ENCODE measurements at regions not wholly inside any gene's neighbourhood (a gene's known extent, or its start where the extent isn't known, plus 50 kb on each side); places are given as distances from the start of the nearest gene placed in this dataset.

DNA sequence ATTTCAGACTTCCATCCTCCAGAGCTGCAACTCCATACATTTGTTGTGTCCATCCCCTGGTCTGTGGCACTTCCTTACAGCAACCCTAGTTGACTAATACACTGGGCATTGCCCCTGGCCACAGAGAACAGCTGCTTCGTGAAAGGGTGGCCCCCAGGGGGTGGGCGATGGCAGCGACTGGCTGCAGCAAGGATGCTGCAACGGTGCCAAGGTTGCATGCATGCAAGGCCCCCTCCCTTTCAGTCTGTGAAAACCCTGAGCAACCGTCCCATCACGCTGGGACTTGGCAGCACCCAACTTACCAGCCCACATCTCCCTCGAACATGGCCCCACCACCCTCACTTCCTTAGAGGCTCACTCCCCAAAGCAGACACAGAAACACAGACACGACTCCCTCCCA is 162.5 kb downstream of the MED10 start (continued):
- TF ChIP-seq GABPA (IDR thresholded peaks at IDR 0.05; ENCODE audit: borderline replicate concordance, insufficient read depth, low read length): no peak
- no peak for TF ChIP-seq SIRT6 (IDR thresholded peaks at IDR 0.05; ENCODE audit: low read length)
- TF ChIP-seq, protein P1, sequence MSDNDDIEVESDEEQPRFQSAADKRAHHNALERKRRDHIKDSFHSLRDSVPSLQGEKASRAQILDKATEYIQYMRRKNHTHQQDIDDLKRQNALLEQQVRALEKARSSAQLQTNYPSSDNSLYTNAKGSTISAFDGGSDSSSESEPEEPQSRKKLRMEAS (IDR thresholded peaks at IDR 0.05): no peak
- no peak for TF ChIP-seq JUND (IDR thresholded peaks at IDR 0.05; ENCODE audit: low read length)

Data from H1 (cell line).